Kidney (tissue), 13 donors: ENCODE measurements at regions not wholly inside any gene's neighbourhood (a gene's known extent, or its start where the extent isn't known, plus 50 kb on each side); places are given as distances from the start of the nearest gene placed in this dataset.

Experiments
- DNase-seq, 5 donors: peaks; one replicate each; pipeline ENCODE4 v3.0.0-alpha.2; 2013 to 2020
- FAIRE-seq: peaks from 2 replicates; lab custom pipeline; 2012; peaks lifted over from hg19 to GRCh38; lab: Jason Lieb, UNC
- H3K27ac ChIP-seq, 2 donors: one replicate each; pipeline ENCODE4 v1.7.0; 2013; ENCODE audit warnings: low read depth in 2 of 2, low read length in 2 of 2, inconsistent platforms in 1 of 2
- H3K27me3 ChIP-seq: one replicate; pipeline ENCODE4 v1.7.1; 2013; ENCODE audit warnings: low read length, inconsistent platforms; ENCODE audit not compliant: control insufficient read depth, insufficient read depth
- H3K36me3 ChIP-seq, 3 donors: one replicate each; pipeline versions ENCODE4 v1.7.0 to v1.7.1; 2013; ENCODE audit warnings: low read length in 3 of 3, control low read depth in 1 of 3, inconsistent platforms in 1 of 3; ENCODE audit not compliant: insufficient read depth in 3 of 3, control insufficient read depth in 2 of 3
- H3K4me1 ChIP-seq, 3 donors: one replicate each; pipeline versions ENCODE4 v1.7.0 to v1.7.1; 2013; ENCODE audit warnings: low read length in 3 of 3, inconsistent platforms in 1 of 3, low read depth in 1 of 3; ENCODE audit not compliant: control insufficient read depth in 2 of 3, insufficient read depth in 2 of 3
- H3K4me3 ChIP-seq, 3 donors: one replicate each; pipeline versions ENCODE4 v1.7.0 to v1.8.1; 2013; ENCODE audit warnings: low read length in 3 of 3, control low read depth in 1 of 3, inconsistent platforms in 1 of 3
- H3K9ac ChIP-seq, 3 donors: one replicate each; pipeline versions ENCODE4 v1.7.0 to v1.7.1; 2013; ENCODE audit warnings: low read length in 3 of 3, control low read depth in 1 of 3, inconsistent platforms in 1 of 3
- H3K9me3 ChIP-seq, 3 donors: one replicate each; pipeline versions ENCODE4 v1.7.0 to v1.7.1; 2013; ENCODE audit warnings: low read length in 3 of 3, control low read depth in 1 of 3, inconsistent platforms in 1 of 3; ENCODE audit not compliant: control insufficient read depth in 2 of 3, insufficient read depth in 1 of 3
- intact Hi-C: fragments of 100-400 bp; cut with DNase I; formaldehyde crosslinking; loops from one replicate; pipeline ENCODE4 v1.11.1; 2022
- TF ChIP-seq, protein P1 (sequence below): IDR thresholded peaks from 3 replicates; pipeline ENCODE4 v1.5.1; 2012; ENCODE audit warnings: mild to moderate bottlenecking, moderate library complexity, borderline replicate concordance; ENCODE audit not compliant: insufficient read depth; ENCODE audit errors: extremely low read depth
- donor health status: control.
- donor health status: control.
- donor health status: control.
- donor health status: control.
- donor health status: control.
- donor health status: DM: yes; HTN: yes; CAD: no.
- donor health status: Normal renal cell carcinoma (clear cell type).

DNA sequence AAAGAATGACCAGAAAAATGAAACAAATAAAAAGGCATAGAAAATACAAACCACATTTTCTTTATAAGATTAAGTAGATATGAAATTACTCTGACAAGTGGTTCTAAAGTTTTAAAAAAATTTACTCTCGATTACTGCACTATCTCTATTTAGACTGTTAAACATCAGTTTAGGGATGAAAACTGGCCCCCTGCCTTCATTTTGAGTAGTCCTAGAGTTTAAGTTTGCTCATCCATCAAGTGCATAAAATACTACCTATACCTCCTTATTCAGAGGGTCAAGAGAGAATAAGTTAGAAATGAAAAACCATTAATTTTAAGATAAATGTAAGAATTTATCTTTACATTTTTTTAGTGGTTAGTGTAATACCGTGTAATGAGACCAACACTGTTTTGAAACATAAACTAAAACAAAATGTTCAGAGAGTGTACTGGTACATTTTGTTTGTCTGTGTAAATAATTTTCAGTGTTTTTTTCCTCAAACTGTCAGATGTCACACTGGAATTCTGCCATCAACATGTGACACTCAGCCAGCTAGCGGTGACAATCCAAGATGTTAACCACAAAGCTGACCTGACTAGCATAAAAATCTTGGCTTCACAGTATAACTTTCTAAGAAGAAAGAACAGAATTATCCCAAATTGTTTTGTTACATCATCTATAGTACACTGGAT is 184.8 kb upstream of the PCDH20 start:
- no peak overlapping the region for H3K27ac ChIP-seq
- H3K4me1 ChIP-seq, result no peaks in the 10 kb centered on the region
- no peak for FAIRE-seq
- no peak for DNase-seq
- no peaks in the 10 kb centered on the region for H3K27me3 ChIP-seq
- no peaks in the 10 kb centered on the region for H3K36me3 ChIP-seq
- H3K9ac ChIP-seq, result no peak overlapping the region
- TF ChIP-seq, protein P1, sequence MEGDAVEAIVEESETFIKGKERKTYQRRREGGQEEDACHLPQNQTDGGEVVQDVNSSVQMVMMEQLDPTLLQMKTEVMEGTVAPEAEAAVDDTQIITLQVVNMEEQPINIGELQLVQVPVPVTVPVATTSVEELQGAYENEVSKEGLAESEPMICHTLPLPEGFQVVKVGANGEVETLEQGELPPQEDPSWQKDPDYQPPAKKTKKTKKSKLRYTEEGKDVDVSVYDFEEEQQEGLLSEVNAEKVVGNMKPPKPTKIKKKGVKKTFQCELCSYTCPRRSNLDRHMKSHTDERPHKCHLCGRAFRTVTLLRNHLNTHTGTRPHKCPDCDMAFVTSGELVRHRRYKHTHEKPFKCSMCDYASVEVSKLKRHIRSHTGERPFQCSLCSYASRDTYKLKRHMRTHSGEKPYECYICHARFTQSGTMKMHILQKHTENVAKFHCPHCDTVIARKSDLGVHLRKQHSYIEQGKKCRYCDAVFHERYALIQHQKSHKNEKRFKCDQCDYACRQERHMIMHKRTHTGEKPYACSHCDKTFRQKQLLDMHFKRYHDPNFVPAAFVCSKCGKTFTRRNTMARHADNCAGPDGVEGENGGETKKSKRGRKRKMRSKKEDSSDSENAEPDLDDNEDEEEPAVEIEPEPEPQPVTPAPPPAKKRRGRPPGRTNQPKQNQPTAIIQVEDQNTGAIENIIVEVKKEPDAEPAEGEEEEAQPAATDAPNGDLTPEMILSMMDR, result no peak
- H3K4me3 ChIP-seq, result no peak overlapping the region
- intact Hi-C loops, result no loop called here
- no peaks in the 10 kb centered on the region for H3K9me3 ChIP-seq

DNA sequence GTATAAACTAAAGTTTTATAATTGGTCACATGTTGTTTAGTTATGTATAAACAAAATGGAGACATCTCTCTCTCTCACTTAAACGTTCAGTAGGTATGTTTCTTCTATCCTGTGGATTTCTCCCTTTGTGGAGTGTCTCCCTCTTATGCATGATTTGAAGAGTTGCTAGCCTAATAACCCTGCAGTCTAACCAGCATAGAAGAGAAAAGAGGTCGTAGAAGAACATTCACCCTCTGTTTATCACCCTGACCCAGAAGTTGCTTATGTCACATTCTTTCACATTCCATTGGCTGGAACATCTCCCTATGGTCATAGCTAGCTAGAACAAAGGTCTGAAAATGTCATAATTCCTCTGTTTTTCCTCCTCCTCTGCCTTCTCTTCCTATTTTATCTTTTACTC is 176.8 kb upstream of the PCDH20 start:
- DNase-seq (no peak), FAIRE-seq (no peak)
- TF ChIP-seq, protein P1, result no peak
- no peak overlapping the region for H3K27ac ChIP-seq
- no peaks in the 10 kb centered on the region for H3K36me3 ChIP-seq
- H3K9ac ChIP-seq, result no peak overlapping the region
- no peak overlapping the region for H3K4me3 ChIP-seq
- no peaks in the 10 kb centered on the region for H3K4me1 ChIP-seq
- H3K9me3 ChIP-seq, result no peaks in the 10 kb centered on the region
- H3K27me3 ChIP-seq, result no peaks in the 10 kb centered on the region
- intact Hi-C loops, result no loop called here

DNA sequence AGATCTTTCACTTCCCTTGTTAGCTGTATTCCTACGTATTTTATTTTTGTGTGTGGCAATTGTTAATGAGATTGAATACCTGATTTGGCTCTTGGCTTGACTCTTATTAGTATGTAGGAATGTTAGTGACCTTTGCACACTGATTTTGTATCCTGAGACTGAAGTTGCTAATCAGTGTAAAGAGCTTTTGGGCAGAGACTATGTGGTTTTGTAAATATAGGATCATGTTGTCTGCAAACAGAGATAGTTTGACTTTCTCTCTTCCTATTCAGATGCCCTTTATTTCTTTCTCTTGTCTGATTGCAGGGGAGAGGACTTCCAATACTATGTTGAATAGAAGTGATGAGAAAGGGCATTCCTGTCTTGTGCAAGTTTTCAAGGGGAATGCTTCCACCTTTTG is 160.3 kb upstream of the PCDH20 start:
- no peak overlapping the region for H3K9ac ChIP-seq
- no peak overlapping the region for H3K4me3 ChIP-seq
- FAIRE-seq (no peak), DNase-seq (no peak)
- H3K27me3 ChIP-seq, result no peaks in the 10 kb centered on the region
- no peaks in the 10 kb centered on the region for H3K4me1 ChIP-seq
- no peak overlapping the region for H3K27ac ChIP-seq
- intact Hi-C loops, result no loop called here
- no peaks in the 10 kb centered on the region for H3K36me3 ChIP-seq
- no peaks in the 10 kb centered on the region for H3K9me3 ChIP-seq
- TF ChIP-seq, protein P1, result no peak

DNA sequence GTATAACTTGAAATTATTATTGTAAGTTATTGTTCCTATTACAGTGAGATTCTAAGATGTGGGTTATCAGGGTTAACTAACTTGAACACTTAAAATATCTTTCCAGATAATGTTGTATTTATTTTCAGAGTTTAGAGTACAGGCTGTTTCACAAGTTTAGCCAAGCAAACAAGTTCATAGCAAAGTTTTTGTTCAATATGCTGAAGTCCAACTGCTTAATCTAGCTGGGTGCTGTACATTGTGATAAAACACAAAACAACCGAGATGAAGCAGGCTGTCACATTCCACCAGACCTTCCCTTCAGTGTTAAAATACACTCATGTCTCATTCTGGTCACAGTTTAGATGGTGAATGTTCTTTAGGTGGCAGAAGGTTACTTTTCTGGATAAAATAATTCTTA is 148.0 kb upstream of the PCDH20 start:
- DNase-seq (no peak), FAIRE-seq (no peak)
- Histone ChIP-seq H3K27me3 (no peaks in the 10 kb centered on the region), H3K36me3 (no peaks in the 10 kb centered on the region), H3K27ac (no peak overlapping the region), H3K4me3 (no peak overlapping the region), H3K4me1 (no peaks in the 10 kb centered on the region), H3K9ac (no peak overlapping the region), H3K9me3 (no peaks in the 10 kb centered on the region)
- intact Hi-C loops, result no loop called here
- TF ChIP-seq, protein P1, result no peak
